GM23338 (cell line): ENCODE measurements at regions not wholly inside any gene's neighbourhood (a gene's known extent, or its start where the extent isn't known, plus 50 kb on each side); places are given as distances from the start of the nearest gene placed in this dataset.

Experiments
- ATAC-seq: fragments of 200-7000 bp; cut with Tn5 transposase; 3 replicates; pipeline ENCODE4 v1.9.1; 2020
- DNase-seq: peaks from one replicate; pipeline ENCODE4 v3.0.0-alpha.2; 2015; ENCODE audit warnings: low spot score
- H2AFZ ChIP-seq: fragments of 200-600 bp; sonication (generic); 2 replicates; pipeline ENCODE4 v1.8.0; 2016; ENCODE audit warnings: antibody characterized with exemption, mild to moderate bottlenecking, moderate library complexity
- H3F3A ChIP-seq: fragments of 200-600 bp; sonication (generic); replicated peaks from 2 replicates; pipeline ENCODE4 v1.8.0; 2017; ENCODE audit warnings: antibody characterized with exemption, mixed run types, low read depth
- H3K27ac ChIP-seq: fragments of 200-600 bp; sonication (generic); 2 replicates; pipeline ENCODE4 v1.6.1; 2016; ENCODE audit warnings: low read depth
- H3K27me3 ChIP-seq: fragments of 200-600 bp; sonication (generic); 2 replicates; pipeline ENCODE4 v1.8.0; 2016; ENCODE audit warnings: mild to moderate bottlenecking, mixed run types, moderate library complexity; ENCODE audit not compliant: insufficient read depth
- H3K36me3 ChIP-seq: fragments of 200-600 bp; sonication (generic); 2 replicates; pipeline ENCODE4 v1.8.0; 2016; ENCODE audit warnings: mild to moderate bottlenecking; ENCODE audit not compliant: insufficient read depth
- H3K4me1 ChIP-seq: fragments of 200-600 bp; sonication (generic); 2 replicates; pipeline ENCODE4 v1.8.0; 2016; ENCODE audit warnings: mild to moderate bottlenecking, moderate library complexity; ENCODE audit not compliant: insufficient read depth
- H3K4me2 ChIP-seq: fragments of 200-600 bp; sonication (generic); 2 replicates; pipeline ENCODE4 v1.7.1; 2017; ENCODE audit warnings: mixed run types
- H3K4me3 ChIP-seq: fragments of 200-600 bp; sonication (generic); 2 replicates; pipeline ENCODE4 v1.6.1; 2016; ENCODE audit warnings: mixed run types
- H3K79me2 ChIP-seq: fragments of 200-600 bp; sonication (generic); replicated peaks from 2 replicates; pipeline ENCODE4 v1.8.0; 2017; ENCODE audit warnings: mild to moderate bottlenecking; ENCODE audit not compliant: insufficient read depth
- H3K9me2 ChIP-seq: fragments of 200-600 bp; sonication (generic); 2 replicates; pipeline ENCODE4 v1.8.0; 2017; ENCODE audit not compliant: insufficient read depth
- H4K20me1 ChIP-seq: fragments of 200-600 bp; sonication (generic); replicated peaks from 2 replicates; pipeline ENCODE4 v1.8.0; 2017; ENCODE audit warnings: mild to moderate bottlenecking; ENCODE audit not compliant: insufficient read depth
- H3K27ac Mint-ChIP-seq: 2 replicates; pipeline ENCODE4 v1.8.0; 2020; ENCODE audit warnings: inconsistent platforms, mild to moderate bottlenecking, moderate library complexity, mixed read lengths
- H3K27me3 Mint-ChIP-seq: 3 replicates; pipeline ENCODE4 v1.8.0; 2022; ENCODE audit warnings: low read depth, mild to moderate bottlenecking, moderate library complexity, mixed read lengths, inconsistent platforms; ENCODE audit not compliant: insufficient read depth, poor library complexity
- H3K36me3 Mint-ChIP-seq: 3 replicates; pipeline ENCODE4 v1.8.0; 2021; ENCODE audit warnings: low read depth, mild to moderate bottlenecking, inconsistent platforms, moderate library complexity, mixed read lengths
- H3K4me1 Mint-ChIP-seq: 3 replicates; pipeline ENCODE4 v1.8.0; 2020; ENCODE audit warnings: mild to moderate bottlenecking, inconsistent platforms, mixed read lengths
- H3K4me3 Mint-ChIP-seq: 3 replicates; pipeline ENCODE4 v1.8.0; 2021; ENCODE audit warnings: moderate library complexity, mild to moderate bottlenecking, inconsistent platforms, mixed read lengths
- H3K9me3 Mint-ChIP-seq: 3 replicates; pipeline ENCODE4 v1.8.0; 2020; ENCODE audit warnings: moderate library complexity, mild to moderate bottlenecking, inconsistent platforms, mixed read lengths
- CREB1 ChIP-seq: fragments of 250-450 bp; sonication (Bioruptor Pico); IDR thresholded peaks from 2 replicates; pipeline ENCODE4 v1.5.0; 2020; ENCODE audit warnings: low read depth, mild to moderate bottlenecking, moderate library complexity
- CTCF ChIP-seq, 2 experiments: fragments of 200-600 bp in 1 of 2; sonication (generic) in 1 of 2; conservative IDR thresholded peaks; 2 replicates each; pipeline versions ENCODE4 v1.5.1 to v1.6.1; 2016 to 2017; ENCODE audit warnings: antibody characterized with exemption in 2 of 2, low read depth in 2 of 2, mild to moderate bottlenecking in 2 of 2, moderate library complexity in 1 of 2
- EZH2 ChIP-seq: fragments of 200-600 bp; sonication (generic); IDR thresholded peaks from one replicate; pipeline ENCODE4 v1.8.0; 2017; ENCODE audit warnings: antibody characterized with exemption, mild to moderate bottlenecking, low read depth; ENCODE audit not compliant: unreplicated experiment
- EZH2phosphoT487 ChIP-seq: fragments of 200-600 bp; sonication (generic); IDR thresholded peaks from one replicate; pipeline ENCODE4 v1.8.1; 2018; ENCODE audit warnings: antibody characterized with exemption; ENCODE audit not compliant: unreplicated experiment
- JUNB ChIP-seq: IDR thresholded peaks from one replicate; pipeline ENCODE4 v1.6.1; 2016; ENCODE audit warnings: antibody characterized with exemption; ENCODE audit not compliant: unreplicated experiment
- NANOG ChIP-seq: IDR thresholded peaks from 2 replicates; pipeline ENCODE4 v1.6.1; 2016; ENCODE audit warnings: antibody characterized with exemption, borderline replicate concordance
- POLR2AphosphoS5 ChIP-seq: IDR thresholded peaks from 2 replicates; pipeline ENCODE4 v1.6.1; 2016; ENCODE audit warnings: antibody characterized with exemption, low read depth
- STAT1 ChIP-seq: IDR thresholded peaks from one replicate; pipeline ENCODE4 v1.6.1; 2016; ENCODE audit warnings: antibody characterized with exemption; ENCODE audit not compliant: unreplicated experiment
- ZNF114 ChIP-seq: fragments of 250-450 bp; sonication (Bioruptor Pico); IDR thresholded peaks from 2 replicates; pipeline ENCODE4 v1.5.0; 2020; ENCODE audit warnings: mild to moderate bottlenecking, moderate library complexity
- ZNF331 ChIP-seq: fragments of 250-450 bp; sonication (Bioruptor Pico); IDR thresholded peaks from 2 replicates; pipeline ENCODE4 v1.5.0; 2020; ENCODE audit warnings: low read depth, mild to moderate bottlenecking, moderate library complexity
- ZNF462 ChIP-seq: fragments of 250-450 bp; sonication (Bioruptor Pico); IDR thresholded peaks from 2 replicates; pipeline ENCODE4 v1.5.0; 2020; ENCODE audit warnings: mild to moderate bottlenecking, moderate library complexity

- 0 out of 2 replicates have a peak, but pooled peaks cover 5% of the 10 kb centered on the region for H3K9me2 ChIP-seq
- H3F3A ChIP-seq = no peaks in the 10 kb centered on the region
- no peaks in the 10 kb centered on the region for H3K79me2 ChIP-seq
- H3K4me3 ChIP-seq = no peak overlapping the region
- H3K27ac ChIP-seq = no peak overlapping the region
- H3K4me1 ChIP-seq = no peaks in the 10 kb centered on the region
- DNase-seq = no peak
- no peak overlapping the region for H3K4me3 Mint-ChIP-seq
- ATAC-seq = no peak
- no peak overlapping the region for H3K27ac Mint-ChIP-seq
- no peaks in the 10 kb centered on the region for H3K36me3 Mint-ChIP-seq
- TF ChIP-seq JUNB (no peak), ZNF114 (CRISPR knock-in tag) (no peak), EZH2phosphoT487 (no peak), STAT1 (no peak), ZNF331 (CRISPR knock-in tag) (no peak)
- H3K36me3 ChIP-seq = no peaks in the 10 kb centered on the region
- H2AFZ ChIP-seq = no peak overlapping the region
- no peak overlapping the region for H3K4me2 ChIP-seq
- no peaks in the 10 kb centered on the region for H3K27me3 Mint-ChIP-seq
- no peaks in the 10 kb centered on the region for H3K9me3 Mint-ChIP-seq
- no peaks in the 10 kb centered on the region for H4K20me1 ChIP-seq
- no peaks in the 10 kb centered on the region for H3K27me3 ChIP-seq
- no peaks in the 10 kb centered on the region for H3K4me1 Mint-ChIP-seq
These were observed 83.0 kb upstream of the INHBA start for GRCh38 chr7:41785840-41786239.

- Histone ChIP-seq H3K27me3 (no peaks in the 10 kb centered on the region), H4K20me1 (no peaks in the 10 kb centered on the region), H3K36me3 (no peaks in the 10 kb centered on the region), H3K27ac (no peak overlapping the region), H3K4me3 (no peak overlapping the region), H2AFZ (no peak overlapping the region), H3K79me2 (no peaks in the 10 kb centered on the region), H3K4me2 (no peak overlapping the region), H3F3A (no peaks in the 10 kb centered on the region), H3K4me1 (no peaks in the 10 kb centered on the region), H3K9me2 (0 out of 2 replicates have a peak, but pooled peaks cover 5% of the 10 kb centered on the region)
- H3K36me3 Mint-ChIP-seq = no peaks in the 10 kb centered on the region
- no peak for DNase-seq
- no peaks in the 10 kb centered on the region for H3K4me1 Mint-ChIP-seq
- no peak overlapping the region for H3K27ac Mint-ChIP-seq
- TF ChIP-seq CREB1 (CRISPR knock-in tag) (no peak), ZNF114 (CRISPR knock-in tag) (no peak), POLR2AphosphoS5 (no peak), EZH2 (no peak), ZNF331 (CRISPR knock-in tag) (no peak)
- H3K27me3 Mint-ChIP-seq = no peaks in the 10 kb centered on the region
- no peak for ATAC-seq
- no peaks in the 10 kb centered on the region for H3K9me3 Mint-ChIP-seq
- H3K4me3 Mint-ChIP-seq = no peak overlapping the region
These were observed 82.4 kb upstream of the INHBA start for GRCh38 chr7:41785265-41785664.

GRCh38 chr7:41779918-41780317 is 77.0 kb upstream of the INHBA start:
- DNase-seq (no peak), ATAC-seq (no peak)
- Mint-ChIP-seq H3K27me3 (no peaks in the 10 kb centered on the region), H3K9me3 (no peaks in the 10 kb centered on the region; the same call in 2 of the 3 replicates), H3K27ac (no peak overlapping the region), H3K4me3 (no peak overlapping the region), H3K36me3 (no peaks in the 10 kb centered on the region), H3K4me1 (no peaks in the 10 kb centered on the region)
- Histone ChIP-seq H4K20me1 (no peaks in the 10 kb centered on the region), H3K4me2 (no peak overlapping the region), H3F3A (no peaks in the 10 kb centered on the region), H3K36me3 (no peaks in the 10 kb centered on the region), H3K9me2 (0 out of 2 replicates have a peak, but pooled peaks cover 18% of the 10 kb centered on the region), H3K27ac (no peak overlapping the region), H3K4me1 (no peaks in the 10 kb centered on the region), H2AFZ (no peak overlapping the region), H3K27me3 (no peaks in the 10 kb centered on the region), H3K79me2 (no peaks in the 10 kb centered on the region), H3K4me3 (no peak overlapping the region)
- no peak for TF ChIP-seq ZNF331 (CRISPR knock-in tag)
- no peak for TF ChIP-seq NANOG
- TF ChIP-seq ZNF462 (CRISPR knock-in tag) = no peak
- no peak for TF ChIP-seq CTCF (conservative IDR thresholded peaks at IDR 0.05; ENCODE audit: low read depth in 2 of 2)
- no peak for TF ChIP-seq CREB1 (CRISPR knock-in tag)
